Body of pancreas (tissue), 4 donors: ENCODE measurements at regions not wholly inside any gene's neighbourhood (a gene's known extent, or its start where the extent isn't known, plus 50 kb on each side); places are given as distances from the start of the nearest gene placed in this dataset.

Experiments used
- POLR2A ChIP-seq, 3 donors: fragments of 450-650 bp; IDR thresholded peaks; one replicate each; pipeline ENCODE4 v1.6.1; 2016; ENCODE audit warnings: antibody characterized with exemption in 3 of 3, mild to moderate bottlenecking in 2 of 3
- TF ChIP-seq, protein P1 (sequence below), 7 experiments: fragments of 450-650 bp in 4 of 7; fragments of 200-600 bp in 3 of 7; sonication (generic) in 3 of 7; IDR thresholded peaks; one replicate each; pipeline ENCODE4 v1.5.1; 2016 to 2019; ENCODE audit warnings: antibody characterized with exemption in 7 of 7

DNA sequence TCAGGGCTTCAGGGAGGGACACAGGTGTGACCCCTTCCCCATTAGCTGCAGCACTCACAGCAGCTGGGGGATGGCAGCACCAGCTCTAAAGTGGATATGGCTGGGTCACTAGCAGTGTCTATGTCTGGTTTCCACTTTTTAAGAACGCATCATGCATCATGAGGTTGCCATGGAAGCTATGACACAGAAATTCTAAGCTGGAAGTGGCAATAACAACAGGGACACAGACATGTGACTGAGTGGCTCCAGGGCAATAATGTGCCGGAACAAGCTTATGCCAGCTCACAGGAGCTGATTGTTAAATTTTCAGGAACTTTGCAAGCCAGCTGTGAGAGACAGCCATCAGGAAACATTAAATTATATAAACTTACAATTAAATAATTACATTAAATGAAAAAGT is 51.2 kb upstream of the NFASC start:
- TF ChIP-seq, protein P1, sequence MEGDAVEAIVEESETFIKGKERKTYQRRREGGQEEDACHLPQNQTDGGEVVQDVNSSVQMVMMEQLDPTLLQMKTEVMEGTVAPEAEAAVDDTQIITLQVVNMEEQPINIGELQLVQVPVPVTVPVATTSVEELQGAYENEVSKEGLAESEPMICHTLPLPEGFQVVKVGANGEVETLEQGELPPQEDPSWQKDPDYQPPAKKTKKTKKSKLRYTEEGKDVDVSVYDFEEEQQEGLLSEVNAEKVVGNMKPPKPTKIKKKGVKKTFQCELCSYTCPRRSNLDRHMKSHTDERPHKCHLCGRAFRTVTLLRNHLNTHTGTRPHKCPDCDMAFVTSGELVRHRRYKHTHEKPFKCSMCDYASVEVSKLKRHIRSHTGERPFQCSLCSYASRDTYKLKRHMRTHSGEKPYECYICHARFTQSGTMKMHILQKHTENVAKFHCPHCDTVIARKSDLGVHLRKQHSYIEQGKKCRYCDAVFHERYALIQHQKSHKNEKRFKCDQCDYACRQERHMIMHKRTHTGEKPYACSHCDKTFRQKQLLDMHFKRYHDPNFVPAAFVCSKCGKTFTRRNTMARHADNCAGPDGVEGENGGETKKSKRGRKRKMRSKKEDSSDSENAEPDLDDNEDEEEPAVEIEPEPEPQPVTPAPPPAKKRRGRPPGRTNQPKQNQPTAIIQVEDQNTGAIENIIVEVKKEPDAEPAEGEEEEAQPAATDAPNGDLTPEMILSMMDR (IDR thresholded peaks at IDR 0.05): no peak
- TF ChIP-seq POLR2A (IDR thresholded peaks at IDR 0.05): no peak
